Esophagus (tissue), 2 donors: ENCODE measurements at regions not wholly inside any gene's neighbourhood (a gene's known extent, or its start where the extent isn't known, plus 50 kb on each side); places are given as distances from the start of the nearest gene placed in this dataset.

Experiments
- H3K27ac ChIP-seq, 2 donors: one replicate each; pipeline ENCODE4 v1.5.1; 2013; ENCODE audit warnings: low read depth in 2 of 2, mild to moderate bottlenecking in 2 of 2, inconsistent platforms in 1 of 2, low read length in 1 of 2, moderate library complexity in 1 of 2
- H3K27me3 ChIP-seq, 2 donors: one replicate each; pipeline ENCODE4 v1.6.1; 2013; ENCODE audit warnings: low read length in 2 of 2, control low read depth in 1 of 2, mild to moderate bottlenecking in 1 of 2; ENCODE audit not compliant: insufficient read depth in 2 of 2, control insufficient read depth in 1 of 2
- H3K36me3 ChIP-seq, 2 donors: one replicate each; pipeline ENCODE4 v1.6.1; 2013; ENCODE audit warnings: low read length in 1 of 2; ENCODE audit not compliant: control insufficient read depth in 2 of 2, insufficient read depth in 2 of 2
- H3K4me1 ChIP-seq, 2 donors: one replicate each; pipeline ENCODE4 v1.6.1; 2013; ENCODE audit warnings: low read length in 1 of 2; ENCODE audit not compliant: control insufficient read depth in 2 of 2, insufficient read depth in 2 of 2
- H3K4me3 ChIP-seq, 2 donors: one replicate each; pipeline ENCODE4 v1.5.1; 2013; ENCODE audit warnings: low read length in 2 of 2, mild to moderate bottlenecking in 2 of 2, low read depth in 1 of 2, moderate library complexity in 1 of 2
- H3K9me3 ChIP-seq, 2 donors: one replicate each; pipeline ENCODE4 v1.6.1; 2013; ENCODE audit warnings: mild to moderate bottlenecking in 2 of 2, low read depth in 1 of 2, low read length in 1 of 2, moderate library complexity in 1 of 2; ENCODE audit not compliant: control insufficient read depth in 2 of 2, insufficient read depth in 1 of 2
- WGBS, 2 donors: extraction: QIAGEN DNeasy Blood & Tissue Kit; methylation state at CpG; one replicate each; pipeline ENCODE4 v1.1.7; 2013; 5-methylcytosine and 5-hydroxymethylcytosine counted together
- donor health status: healthy with polysubstance abuse.
- donor health status: Bipolar disorder and iron deficiency.

GRCh38 chr4:178778496-178778895 lies 1336.3 kb upstream of the AGA start:
- Histone ChIP-seq H3K36me3 (no peaks in the 10 kb centered on the region), H3K27me3 (no peaks in the 10 kb centered on the region), H3K4me1 (no peaks in the 10 kb centered on the region), H3K9me3 (peaks cover 0 to 2% of the 10 kb centered on the region in 2 donors), H3K27ac (no peak overlapping the region), H3K4me3 (no peak overlapping the region)
- WGBS, 2 donors: 73% methylated on average over 8 of the region's 8 CpGs

GRCh38 chr4:178781779-178782178 lies 1339.5 kb upstream of the AGA start:
- 15 to 16% methylated on average over 1 of the region's 1 CpG for WGBS, 2 donors

GRCh38 chr4:178784491-178784890 lies 1342.3 kb upstream of the AGA start:
- Histone ChIP-seq H3K36me3 (no peaks in the 10 kb centered on the region), H3K9me3 (no peaks in the 10 kb centered on the region), H3K4me3 (no peak overlapping the region), H3K27ac (no peak overlapping the region), H3K27me3 (no peaks in the 10 kb centered on the region), H3K4me1 (no peaks in the 10 kb centered on the region)
- 59 to 63% methylated on average over 3 of the region's 3 CpGs for WGBS, 2 donors

More at GRCh38 chr4:178781779-178782178, 1339.5 kb upstream of the AGA start:
- Histone ChIP-seq H3K4me1 (no peaks in the 10 kb centered on the region), H3K4me3 (no peak overlapping the region), H3K9me3 (peaks cover 0 to 2% of the 10 kb centered on the region in 2 donors), H3K36me3 (no peaks in the 10 kb centered on the region), H3K27ac (no peak overlapping the region), H3K27me3 (no peaks in the 10 kb centered on the region)

- Histone ChIP-seq H3K27ac (no peak overlapping the region), H3K36me3 (no peaks in the 10 kb centered on the region), H3K9me3 (no peaks in the 10 kb centered on the region), H3K4me1 (no peaks in the 10 kb centered on the region), H3K4me3 (no peak overlapping the region), H3K27me3 (no peaks in the 10 kb centered on the region)
- WGBS, 2 donors: 62 to 66% methylated on average over 3 of the region's 3 CpGs
Measured at GRCh38 chr4:178789279-178789678, 1347.0 kb upstream of the AGA start.

GRCh38 chr4:178799204-178799603 lies 1357.0 kb upstream of the AGA start:
- Histone ChIP-seq H3K27me3 (no peaks in the 10 kb centered on the region), H3K4me1 (no peaks in the 10 kb centered on the region), H3K4me3 (no peak overlapping the region), H3K9me3 (no peaks in the 10 kb centered on the region), H3K27ac (no peak overlapping the region), H3K36me3 (no peaks in the 10 kb centered on the region)
- WGBS, 2 donors: 22 to 31% methylated on average over 2 of the region's 2 CpGs

- H3K4me3 ChIP-seq: no peak overlapping the region
- H3K27ac ChIP-seq: no peak overlapping the region
- WGBS, 2 donors: 31 to 44% methylated on average over 1 of the region's 1 CpG
- no peaks in the 10 kb centered on the region for H3K9me3 ChIP-seq
- no peaks in the 10 kb centered on the region for H3K36me3 ChIP-seq
- no peaks in the 10 kb centered on the region for H3K4me1 ChIP-seq
- H3K27me3 ChIP-seq: no peaks in the 10 kb centered on the region
Measured at GRCh38 chr4:178808106-178808505, 1365.9 kb upstream of the AGA start.

- Histone ChIP-seq H3K27me3 (no peaks in the 10 kb centered on the region), H3K4me3 (no peak overlapping the region), H3K9me3 (no peaks in the 10 kb centered on the region), H3K4me1 (no peaks in the 10 kb centered on the region), H3K36me3 (no peaks in the 10 kb centered on the region), H3K27ac (no peak overlapping the region)
- 77 to 78% methylated on average over 2 of the region's 2 CpGs for WGBS, 2 donors
Measured at GRCh38 chr4:178809921-178810320, 1367.7 kb upstream of the AGA start.

GRCh38 chr4:178811356-178811755 lies 1369.1 kb upstream of the AGA start:
- no peaks in the 10 kb centered on the region for H3K27me3 ChIP-seq
- H3K27ac ChIP-seq: no peak overlapping the region
- no peaks in the 10 kb centered on the region for H3K36me3 ChIP-seq
- WGBS, 2 donors: 58 to 60% methylated on average over 2 of the region's 2 CpGs
- no peaks in the 10 kb centered on the region for H3K4me1 ChIP-seq
- no peaks in the 10 kb centered on the region for H3K9me3 ChIP-seq
- H3K4me3 ChIP-seq: no peak overlapping the region

GRCh38 chr4:178812866-178813265 lies 1370.6 kb upstream of the AGA start:
- no peaks in the 10 kb centered on the region for H3K36me3 ChIP-seq
- H3K4me1 ChIP-seq: no peaks in the 10 kb centered on the region
- 91 to 92% methylated on average over 17 of the region's 17 CpGs for WGBS, 2 donors
- no peak overlapping the region for H3K27ac ChIP-seq
- no peaks in the 10 kb centered on the region for H3K27me3 ChIP-seq
- H3K9me3 ChIP-seq: no peaks in the 10 kb centered on the region
- no peak overlapping the region for H3K4me3 ChIP-seq

- H3K4me1 ChIP-seq: no peaks in the 10 kb centered on the region
- H3K4me3 ChIP-seq: no peak overlapping the region
- H3K27me3 ChIP-seq: no peaks in the 10 kb centered on the region
- H3K36me3 ChIP-seq: no peaks in the 10 kb centered on the region
- H3K9me3 ChIP-seq: no peaks in the 10 kb centered on the region
- H3K27ac ChIP-seq: no peak overlapping the region
- WGBS, 2 donors: 86 to 93% methylated on average over 2 of the region's 2 CpGs
Measured at GRCh38 chr4:178814908-178815307, 1372.7 kb upstream of the AGA start.
